Activated CD8-positive, alpha-beta memory T cell treated with anti-CD3 and anti-CD28 coated beads, Interleukin-2, amount 10 ng/mL, durations not matched to agents 7 days and 5 days (primary cell): ENCODE measurements at regions not wholly inside any gene's neighbourhood (a gene's known extent, or its start where the extent isn't known, plus 50 kb on each side); places are given as distances from the start of the nearest gene placed in this dataset.

Experiments
- ATAC-seq: fragments of 150-1000 bp; cut with Tn5 transposase; one replicate; pipeline ENCODE4 v1.10.0; 2021; ENCODE audit warnings: moderate library complexity
- CTCF ChIA-PET: fragments of 350-600 bp; sonication (Branson Sonifier 250); formaldehyde crosslinking; loops from one replicate; lab custom pipeline; 2021; ENCODE audit warnings: antibody characterized with exemption; lab: Charles Lee
- DNase-seq: peaks from one replicate; pipeline ENCODE4 v3.0.0-alpha.2; 2020
- H3K27ac Mint-ChIP-seq: one replicate; pipeline ENCODE4 v1.8.0; 2021; ENCODE audit warnings: mild to moderate bottlenecking, mixed read lengths
- H3K27me3 Mint-ChIP-seq: one replicate; pipeline ENCODE4 v1.8.0; 2021; ENCODE audit warnings: mixed read lengths
- H3K36me3 Mint-ChIP-seq: one replicate; pipeline ENCODE4 v1.8.0; 2021; ENCODE audit warnings: mild to moderate bottlenecking, mixed read lengths
- H3K4me1 Mint-ChIP-seq: one replicate; pipeline ENCODE4 v1.8.0; 2021; ENCODE audit warnings: mixed read lengths
- H3K4me3 Mint-ChIP-seq: one replicate; pipeline ENCODE4 v1.8.0; 2021; ENCODE audit warnings: mild to moderate bottlenecking, moderate library complexity, mixed read lengths
- H3K9me3 Mint-ChIP-seq: one replicate; pipeline ENCODE4 v1.8.0; 2022; ENCODE audit warnings: low read depth, mixed read lengths

DNA sequence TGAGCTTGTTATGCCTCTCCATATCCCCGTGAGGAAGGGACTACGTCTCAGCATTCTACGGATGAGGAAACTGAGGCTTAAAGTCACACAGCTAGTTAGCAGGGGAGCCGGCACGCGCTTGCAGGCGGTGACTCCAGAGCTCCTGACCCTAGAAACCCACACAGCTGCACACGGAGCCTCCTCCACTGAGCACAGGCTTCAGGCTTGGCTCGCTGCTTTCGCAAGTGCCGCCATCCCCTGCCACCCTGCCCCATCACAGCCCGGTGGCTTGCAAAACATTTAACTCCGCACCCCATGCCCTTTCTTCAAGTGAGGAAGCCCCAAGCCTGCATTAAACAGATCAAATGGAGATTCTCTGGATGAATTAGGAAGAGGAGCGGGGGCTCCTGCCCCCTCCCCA lies 138.3 kb downstream of the HSD17B3 start:
- ATAC-seq (no peak), DNase-seq (no peak)
- Mint-ChIP-seq H3K9me3 (no peaks in the 10 kb centered on the region), H3K27ac (no peak overlapping the region), H3K4me3 (no peak overlapping the region), H3K36me3 (no peaks in the 10 kb centered on the region), H3K27me3 (peaks cover 24% of the 10 kb centered on the region), H3K4me1 (peaks cover 3% of the 10 kb centered on the region)
- CTCF ChIA-PET: no interaction called here

DNA sequence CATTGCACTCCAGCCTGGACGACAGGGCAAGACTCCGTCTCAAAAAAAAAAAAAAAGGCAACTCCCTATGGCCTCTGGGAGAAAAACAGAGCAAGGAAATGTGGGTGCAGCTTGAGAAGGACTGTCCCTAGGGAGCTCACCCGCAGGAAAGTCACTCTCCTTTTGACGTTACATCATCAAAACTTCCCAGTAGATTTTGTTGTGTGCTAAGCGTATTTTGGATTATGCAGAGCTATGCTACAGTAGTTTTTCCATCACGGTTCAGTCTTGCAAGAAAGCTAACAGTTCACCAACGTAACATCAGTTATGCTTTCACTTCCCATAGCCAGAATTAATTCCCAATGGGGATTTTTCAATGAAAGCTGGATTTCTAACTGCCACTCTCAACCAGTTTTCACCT lies 138.8 kb downstream of the HSD17B3 start:
- CTCF ChIA-PET: no interaction called here
- Mint-ChIP-seq H3K4me3 (no peak overlapping the region), H3K27me3 (peaks cover 22% of the 10 kb centered on the region), H3K9me3 (no peaks in the 10 kb centered on the region), H3K27ac (no peak overlapping the region), H3K36me3 (no peaks in the 10 kb centered on the region), H3K4me1 (peaks cover 9% of the 10 kb centered on the region)
- DNase-seq: no peak
- no peak for ATAC-seq

DNA sequence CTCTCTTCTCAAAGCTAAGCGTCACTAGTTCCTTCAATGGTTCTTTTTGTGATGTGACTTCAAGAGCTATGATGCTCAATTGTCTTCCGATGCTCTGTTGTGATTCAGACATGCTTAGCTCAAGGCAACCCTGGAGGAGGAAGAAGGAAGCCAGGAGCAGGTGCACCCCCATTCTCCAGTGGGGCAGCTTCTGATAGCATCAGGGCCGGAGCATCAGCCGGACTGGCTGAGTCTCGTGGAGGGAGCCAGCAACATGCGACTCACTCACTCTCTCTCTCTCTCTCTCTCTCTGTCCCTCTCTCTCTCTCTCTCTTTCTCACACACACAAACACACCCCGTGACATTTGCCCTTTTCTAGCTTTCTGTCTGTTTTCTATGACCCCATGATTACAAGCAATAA lies 140.2 kb downstream of the HSD17B3 start:
- Mint-ChIP-seq H3K4me3 (no peak overlapping the region), H3K36me3 (no peaks in the 10 kb centered on the region), H3K4me1 (peaks cover 21% of the 10 kb centered on the region)

DNA sequence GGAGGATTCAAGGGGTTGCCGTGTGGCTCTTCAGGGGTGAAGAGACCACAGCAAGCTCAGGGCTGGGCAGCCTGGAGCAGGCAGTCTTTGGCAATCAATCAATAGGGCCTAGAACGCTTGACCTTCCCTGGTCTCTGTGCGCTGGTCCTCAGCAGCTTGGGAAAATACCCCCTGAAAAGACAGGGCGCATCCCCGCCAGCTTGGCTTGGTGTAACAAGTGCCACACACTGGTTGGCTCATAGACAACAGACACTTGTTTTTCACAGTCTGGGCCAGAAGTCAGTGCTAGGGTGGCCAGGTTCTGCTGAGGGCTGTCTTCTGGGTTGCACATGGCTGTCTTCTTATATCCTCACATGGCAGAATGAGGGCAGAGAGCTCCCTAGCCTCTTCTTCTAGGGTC lies 141.1 kb downstream of the HSD17B3 start:
- Mint-ChIP-seq H3K27me3 (peaks cover 19% of the 10 kb centered on the region), H3K9me3 (no peaks in the 10 kb centered on the region), H3K36me3 (no peaks in the 10 kb centered on the region), H3K4me3 (no peak overlapping the region), H3K4me1 (peaks cover 29% of the 10 kb centered on the region), H3K27ac (no peak overlapping the region)
- DNase-seq (no peak), ATAC-seq (no peak)
- CTCF ChIA-PET: no interaction called here

More for the DNA sequence above, 140.2 kb downstream of the HSD17B3 start:
- H3K9me3 Mint-ChIP-seq: no peaks in the 10 kb centered on the region
- ATAC-seq: no peak
- peaks cover 19% of the 10 kb centered on the region for H3K27me3 Mint-ChIP-seq
- CTCF ChIA-PET: interaction anchor here (1.1 kb wide), 1 partner anchor 11 kb away, joined by 4 read pairs; no protein-coding TSS in a partner anchor
- H3K27ac Mint-ChIP-seq: no peak overlapping the region
- no peak for DNase-seq

DNA sequence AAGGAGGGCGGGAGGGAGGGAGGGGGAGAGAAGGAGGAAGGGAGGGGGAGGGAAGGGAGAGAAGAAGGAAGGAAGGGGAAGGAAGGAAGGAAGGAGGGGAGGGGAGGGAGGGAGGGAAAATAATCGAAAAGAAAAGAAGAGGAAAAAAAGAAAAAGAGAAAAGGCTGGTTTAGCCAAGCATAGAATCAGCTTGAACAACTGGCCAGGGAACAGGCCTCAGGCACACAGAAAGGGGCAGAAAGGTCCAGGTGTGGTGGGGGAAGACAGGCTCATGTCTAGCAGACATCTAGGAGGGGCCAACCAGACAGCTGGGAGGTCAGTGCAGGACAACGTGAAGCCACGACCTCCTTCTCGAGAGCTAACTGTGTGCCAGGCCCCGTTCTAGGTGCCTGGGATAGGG lies 141.8 kb downstream of the HSD17B3 start:
- no peak overlapping the region for H3K27ac Mint-ChIP-seq
- peaks cover 19% of the 10 kb centered on the region for H3K27me3 Mint-ChIP-seq
- no peak overlapping the region for H3K4me3 Mint-ChIP-seq
- no peaks in the 10 kb centered on the region for H3K36me3 Mint-ChIP-seq
- no peaks in the 10 kb centered on the region for H3K9me3 Mint-ChIP-seq
- DNase-seq (no peak), ATAC-seq (no peak)
- CTCF ChIA-PET: no interaction called here
- peaks cover 31% of the 10 kb centered on the region for H3K4me1 Mint-ChIP-seq

DNA sequence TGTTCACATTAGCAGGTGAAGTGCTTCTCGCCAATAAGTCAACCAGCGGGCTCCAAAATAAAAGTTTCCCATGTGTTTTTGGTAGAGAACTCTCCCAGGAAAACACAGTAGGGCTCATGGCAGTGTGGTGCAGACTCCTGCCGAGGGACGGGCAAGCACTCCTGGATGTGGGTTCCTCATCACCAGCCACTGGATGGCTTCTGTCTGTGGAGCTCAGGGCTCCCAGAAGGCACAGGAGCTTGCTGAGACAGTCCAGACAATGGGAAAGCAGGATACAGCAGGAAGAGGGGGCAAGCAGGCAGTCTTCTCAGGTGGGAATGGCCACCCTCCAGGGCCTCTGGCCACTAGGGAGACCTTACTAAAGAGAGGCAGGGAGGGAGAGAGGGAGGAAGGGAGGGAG lies 142.4 kb downstream of the HSD17B3 start:
- DNase-seq (no peak), ATAC-seq (no peak)
- H3K27me3 Mint-ChIP-seq: peaks cover 19% of the 10 kb centered on the region
- no peaks in the 10 kb centered on the region for H3K9me3 Mint-ChIP-seq
- peaks cover 31% of the 10 kb centered on the region for H3K4me1 Mint-ChIP-seq
- no peaks in the 10 kb centered on the region for H3K36me3 Mint-ChIP-seq
- H3K4me3 Mint-ChIP-seq: no peak overlapping the region
- H3K27ac Mint-ChIP-seq: no peak overlapping the region
- CTCF ChIA-PET: interaction anchor here (0.9 to 1.6 kb wide), 3 partner anchors 9 to 433 kb away, joined by 3 to 4 read pairs (median 3); no protein-coding TSS in a partner anchor

DNA sequence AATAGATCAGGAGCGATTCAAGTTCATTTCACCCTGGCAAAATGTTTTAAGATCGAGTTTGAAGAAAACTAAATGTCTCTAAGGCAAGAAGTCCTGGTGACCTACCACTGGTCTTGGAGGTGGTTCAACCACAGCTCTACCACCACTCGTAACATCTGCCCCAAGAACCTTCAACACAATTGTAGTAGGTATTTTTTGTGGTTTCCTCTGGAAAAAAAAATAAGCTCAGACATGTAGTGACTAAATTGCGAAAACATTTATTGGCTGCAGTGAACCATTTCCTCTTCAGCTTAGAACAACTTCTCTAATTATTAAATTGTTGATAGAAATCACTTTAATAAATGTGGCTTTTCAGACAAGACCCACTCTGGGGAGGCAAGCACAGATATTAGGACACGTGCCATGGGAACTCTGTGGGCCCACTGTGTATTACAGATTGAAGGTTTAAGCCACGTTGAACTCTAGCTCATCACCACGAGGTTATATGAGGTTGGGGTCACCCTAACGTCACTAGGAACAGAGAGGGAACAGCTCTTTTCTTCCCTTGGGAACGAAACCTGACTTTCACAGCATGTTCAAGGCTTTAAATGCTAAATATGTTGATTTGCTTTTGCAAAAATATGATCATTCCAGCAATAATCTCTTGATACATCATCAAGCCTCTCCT lies 142.9 kb downstream of the HSD17B3 start:
- no peak overlapping the region for H3K4me3 Mint-ChIP-seq
- H3K4me1 Mint-ChIP-seq: peaks cover 31% of the 10 kb centered on the region
- no peaks in the 10 kb centered on the region for H3K36me3 Mint-ChIP-seq
- H3K27ac Mint-ChIP-seq: no peak overlapping the region
- ATAC-seq: no peak
- peaks cover 19% of the 10 kb centered on the region for H3K27me3 Mint-ChIP-seq
- CTCF ChIA-PET: interaction anchor here (0.9 to 1.6 kb wide), 3 partner anchors 9 to 432 kb away, joined by 3 to 4 read pairs (median 3); no protein-coding TSS in a partner anchor
- no peak for DNase-seq
- H3K9me3 Mint-ChIP-seq: no peaks in the 10 kb centered on the region

DNA sequence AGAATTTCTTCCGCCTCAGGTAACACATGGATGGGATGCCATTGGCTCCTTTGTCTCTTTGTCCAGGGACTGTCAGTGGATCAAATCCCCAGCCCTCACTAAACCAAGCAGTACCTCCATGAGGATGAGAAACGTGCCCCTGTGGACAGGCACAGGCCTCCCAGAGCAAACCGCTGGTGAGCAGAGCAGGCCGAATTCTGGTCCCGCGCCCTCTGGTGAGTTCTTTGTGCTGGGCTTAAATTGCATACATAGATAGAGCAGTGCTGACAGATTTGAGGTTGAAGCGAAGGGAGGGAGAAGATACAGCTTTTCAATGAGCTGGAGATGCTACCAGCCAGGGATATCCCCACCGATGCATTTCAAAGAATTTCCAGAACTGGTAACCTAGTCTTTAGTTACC lies 143.8 kb downstream of the HSD17B3 start:
- CTCF ChIA-PET: interaction anchor here (1.4 to 1.6 kb wide), 2 partner anchors 8 to 59 kb away, joined by 3 to 4 read pairs; no protein-coding TSS in a partner anchor
- Mint-ChIP-seq H3K27ac (no peak overlapping the region), H3K9me3 (no peaks in the 10 kb centered on the region), H3K4me1 (peaks cover 31% of the 10 kb centered on the region), H3K36me3 (no peaks in the 10 kb centered on the region), H3K4me3 (no peak overlapping the region), H3K27me3 (peaks cover 15% of the 10 kb centered on the region)
- DNase-seq (no peak), ATAC-seq (no peak)

DNA sequence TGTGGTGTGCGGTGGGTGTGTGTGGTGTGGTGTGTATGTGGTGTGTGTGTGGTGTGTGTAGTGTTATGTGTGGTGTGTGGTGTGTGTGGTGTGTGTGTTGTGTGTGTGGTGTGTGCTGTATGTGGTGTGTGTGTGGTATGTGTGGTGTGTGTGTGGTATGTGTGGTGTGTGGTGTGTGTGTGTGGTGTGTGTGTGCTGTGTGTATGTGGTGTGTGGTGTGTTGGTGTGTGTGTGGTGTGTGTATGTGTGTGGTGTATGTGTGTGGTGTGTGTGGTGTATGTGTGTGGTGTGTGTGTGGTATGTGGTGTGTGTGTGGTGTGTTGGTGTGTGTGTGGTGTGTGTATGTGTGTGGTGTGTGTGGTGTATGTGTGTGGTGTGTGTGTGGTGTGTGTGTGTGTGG lies 144.3 kb downstream of the HSD17B3 start:
- Mint-ChIP-seq H3K9me3 (no peaks in the 10 kb centered on the region), H3K4me1 (peaks cover 31% of the 10 kb centered on the region), H3K36me3 (no peaks in the 10 kb centered on the region), H3K4me3 (no peak overlapping the region), H3K27ac (peak overlapping the region; percentile 37), H3K27me3 (peaks cover 14% of the 10 kb centered on the region)
- CTCF ChIA-PET: no interaction called here
- DNase-seq: no peak
- ATAC-seq: no peak

DNA sequence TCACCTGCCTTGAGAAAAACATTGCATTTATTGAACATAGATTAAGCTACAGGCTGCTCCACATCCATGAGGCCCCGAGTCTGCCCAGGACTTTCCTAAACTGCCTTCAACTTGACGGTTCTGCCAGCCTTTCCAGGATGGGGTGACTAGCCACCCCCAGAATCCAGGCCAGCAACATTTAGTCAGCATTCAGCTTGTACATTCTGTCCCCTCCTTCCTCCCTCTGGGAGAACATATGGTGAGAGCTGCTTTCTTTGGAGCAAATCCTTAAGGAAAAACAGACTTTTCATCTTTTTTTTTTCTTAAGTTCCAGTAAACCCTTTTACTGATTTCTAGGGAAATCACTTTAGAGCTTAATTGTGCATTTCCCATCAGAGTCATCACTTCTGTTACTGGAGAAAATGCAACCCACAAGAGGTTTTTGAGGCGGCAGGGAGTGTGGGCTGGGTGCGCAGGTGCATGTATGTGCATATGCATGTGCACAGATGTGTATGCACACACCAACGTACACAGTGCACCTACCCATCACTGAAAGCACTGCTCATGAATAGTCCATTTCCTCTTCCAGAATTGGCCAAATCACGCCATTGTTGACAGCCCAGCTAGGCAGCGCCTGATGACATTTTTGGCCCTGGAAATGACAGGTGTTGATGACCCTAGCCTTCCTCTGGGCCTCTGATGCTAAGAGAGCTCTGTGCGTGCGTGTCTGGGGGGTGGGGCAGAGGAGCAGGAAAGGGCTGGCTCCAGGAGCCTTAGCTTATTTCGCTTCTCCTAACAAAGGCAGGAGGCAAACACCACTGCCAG lies 145.6 kb downstream of the HSD17B3 start:
- no peaks in the 10 kb centered on the region for H3K36me3 Mint-ChIP-seq
- peaks cover 11% of the 10 kb centered on the region for H3K27me3 Mint-ChIP-seq
- no peak overlapping the region for H3K27ac Mint-ChIP-seq
- peaks cover 31% of the 10 kb centered on the region for H3K4me1 Mint-ChIP-seq
- H3K4me3 Mint-ChIP-seq: no peak overlapping the region
- DNase-seq: no peak
- ATAC-seq: no peak
- CTCF ChIA-PET: no interaction called here
- H3K9me3 Mint-ChIP-seq: no peaks in the 10 kb centered on the region

DNA sequence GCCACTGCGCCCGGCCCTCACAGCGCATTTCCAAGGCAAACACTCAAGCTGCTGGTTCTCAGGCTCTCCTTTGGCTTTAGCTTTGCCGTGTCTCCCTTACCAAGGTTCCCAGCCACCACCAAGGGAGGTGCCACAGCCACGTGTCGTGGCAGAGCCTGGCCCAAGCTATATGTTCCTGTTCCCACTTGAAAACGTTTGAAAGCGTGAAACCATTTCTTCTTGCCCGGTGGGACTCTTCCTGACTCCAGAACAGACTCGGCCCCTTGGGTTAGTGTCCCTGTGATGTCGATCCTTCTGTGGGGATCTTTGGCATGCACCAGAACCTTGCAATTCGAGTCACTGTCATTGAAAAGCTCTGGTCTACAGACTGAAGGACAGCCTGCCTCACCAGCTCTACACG lies 147.9 kb downstream of the HSD17B3 start:
- CTCF ChIA-PET: no interaction called here
- H3K4me1 Mint-ChIP-seq: peaks cover 53% of the 10 kb centered on the region
- H3K36me3 Mint-ChIP-seq: no peaks in the 10 kb centered on the region
- H3K4me3 Mint-ChIP-seq: no peak overlapping the region
- peaks cover 12% of the 10 kb centered on the region for H3K27me3 Mint-ChIP-seq
- no peaks in the 10 kb centered on the region for H3K9me3 Mint-ChIP-seq
- DNase-seq: no peak
- ATAC-seq: no peak
- H3K27ac Mint-ChIP-seq: no peak overlapping the region

DNA sequence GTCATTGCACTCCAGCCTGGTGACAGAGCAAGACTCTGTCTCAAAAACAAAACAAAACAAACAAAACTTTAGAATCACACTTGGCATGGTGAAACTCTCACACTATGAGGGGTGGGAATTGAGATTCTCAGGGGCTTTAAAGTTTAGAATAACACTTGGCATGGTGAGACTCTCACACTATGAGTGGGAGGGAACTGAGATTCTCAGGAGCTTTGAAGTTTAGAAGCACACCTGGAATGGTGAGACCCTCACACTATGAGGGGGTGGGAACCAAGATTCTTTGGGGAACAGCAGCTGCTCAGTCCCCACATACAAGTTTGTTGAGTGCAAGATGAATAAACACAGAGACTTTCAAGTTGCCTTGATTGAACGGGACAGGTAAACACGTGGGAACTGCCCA lies 149.4 kb downstream of the HSD17B3 start:
- no peaks in the 10 kb centered on the region for H3K36me3 Mint-ChIP-seq
- H3K4me1 Mint-ChIP-seq: peaks cover 40% of the 10 kb centered on the region
- no peak for DNase-seq
- H3K9me3 Mint-ChIP-seq: no peaks in the 10 kb centered on the region
- H3K27ac Mint-ChIP-seq: no peak overlapping the region
- H3K4me3 Mint-ChIP-seq: no peak overlapping the region
- H3K27me3 Mint-ChIP-seq: peaks cover 18% of the 10 kb centered on the region
- CTCF ChIA-PET: no interaction called here
- ATAC-seq: no peak

DNA sequence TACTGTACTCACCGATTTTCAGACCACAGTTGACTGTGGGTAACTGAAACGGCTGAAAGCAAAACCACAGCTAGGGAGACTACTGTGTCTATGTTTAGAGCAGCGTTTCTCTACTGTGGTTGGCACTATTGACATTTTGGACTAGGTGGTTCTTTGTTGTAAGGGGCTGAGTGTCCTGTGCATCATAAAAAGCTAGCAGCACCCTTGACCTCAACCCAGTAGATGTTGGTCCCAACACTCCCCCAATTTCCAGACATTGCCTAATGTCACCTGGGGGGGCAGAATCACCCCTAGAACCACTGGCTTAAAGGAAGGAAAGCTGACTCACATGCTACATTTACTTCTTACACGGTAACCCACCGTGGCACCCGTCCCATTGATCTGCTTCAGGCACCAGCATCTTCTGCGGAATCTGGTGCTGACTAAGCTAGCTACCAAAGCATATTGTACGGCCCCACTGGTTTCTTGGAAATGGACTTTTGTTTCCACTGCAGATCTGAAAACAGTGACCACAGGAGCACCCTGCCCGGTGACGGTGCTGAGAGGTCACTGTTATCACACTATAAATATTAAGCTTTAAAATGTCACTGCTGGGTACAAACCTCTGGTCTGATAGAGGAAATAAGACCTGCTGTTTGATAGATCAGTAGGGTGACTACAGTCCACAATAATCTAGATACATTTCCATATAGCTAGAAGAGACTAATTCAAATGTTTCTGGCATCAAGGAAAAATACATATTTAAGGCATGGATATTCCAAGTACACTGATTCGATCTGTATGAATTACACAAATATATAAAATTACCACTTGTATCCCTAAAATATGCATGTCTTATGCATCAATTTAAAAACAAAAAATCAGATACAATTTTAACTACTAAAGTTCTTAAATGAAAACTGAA lies 151.4 kb downstream of the HSD17B3 start:
- peak; percentile 84 for DNase-seq
- Mint-ChIP-seq H3K9me3 (peaks cover 2% of the 10 kb centered on the region), H3K4me1 (peaks cover 35% of the 10 kb centered on the region), H3K27me3 (peaks cover 34% of the 10 kb centered on the region), H3K36me3 (no peaks in the 10 kb centered on the region), H3K4me3 (peak overlapping the region; percentile 53), H3K27ac (peak overlapping the region; percentile 74)
- peak; percentile 89 for ATAC-seq
- CTCF ChIA-PET: interaction anchor here (1.0 to 1.7 kb wide), 6 partner anchors 8 to 328 kb away, joined by 3 to 7 read pairs (median 4); no protein-coding TSS in a partner anchor
